Astrocyte (in vitro differentiated cells and primary cell): ENCODE measurements at regions not wholly inside any gene's neighbourhood (a gene's known extent, or its start where the extent isn't known, plus 50 kb on each side); places are given as distances from the start of the nearest gene placed in this dataset.
"Not testable (repeated sequence)": the region's sequence is repeated elsewhere in the genome, so short reads cannot be mapped to it uniquely, and the experiment has no call there.

Source experiments
- DNase-seq: peaks from one replicate; pipeline ENCODE4 v3.0.0-alpha.2; 2010; ENCODE audit warnings: low read depth
- FAIRE-seq: peaks from 2 replicates; lab custom pipeline; 2011; peaks lifted over from hg19 to GRCh38; lab: Jason Lieb, UNC
- H2AFZ ChIP-seq: 2 replicates; pipeline ENCODE4 v1.6.0; 2012; ENCODE audit warnings: low read depth, low read length, inconsistent platforms
- H3K27ac ChIP-seq: 2 replicates; pipeline ENCODE4 v1.5.1; 2011; ENCODE audit warnings: low read depth, low read length, inconsistent platforms
- H3K27me3 ChIP-seq: 2 replicates; pipeline ENCODE4 v1.6.0; 2011; ENCODE audit warnings: low read length, inconsistent platforms; ENCODE audit not compliant: insufficient read depth
- H3K36me3 ChIP-seq: 2 replicates; pipeline ENCODE4 v1.5.1; 2011; ENCODE audit warnings: low read length, inconsistent platforms; ENCODE audit not compliant: insufficient read depth
- H3K4me1 ChIP-seq: 2 replicates; pipeline ENCODE4 v1.5.1; 2011; ENCODE audit warnings: low read length, inconsistent platforms; ENCODE audit not compliant: insufficient read depth
- H3K4me2 ChIP-seq: 2 replicates; pipeline ENCODE4 v1.6.0; 2012; ENCODE audit warnings: low read length, inconsistent platforms
- H3K4me3 ChIP-seq: 2 replicates; pipeline ENCODE4 v1.5.1; 2011; ENCODE audit warnings: low read depth, mild to moderate bottlenecking, low read length, inconsistent platforms; ENCODE audit not compliant: insufficient read depth
- H3K79me2 ChIP-seq: 2 replicates; pipeline ENCODE4 v1.6.0; 2012; ENCODE audit warnings: mild to moderate bottlenecking, low read length, inconsistent platforms; ENCODE audit not compliant: insufficient read depth
- H3K9ac ChIP-seq: 2 replicates; pipeline ENCODE4 v1.6.0; 2012; ENCODE audit warnings: mild to moderate bottlenecking, low read length, inconsistent platforms
- H3K9me3 ChIP-seq: 2 replicates; pipeline ENCODE4 v1.5.1; 2012; ENCODE audit warnings: low read depth, mild to moderate bottlenecking, low read length, inconsistent platforms; ENCODE audit not compliant: insufficient read depth
- H4K20me1 ChIP-seq: 2 replicates; pipeline ENCODE4 v1.6.0; 2012; ENCODE audit warnings: low read length, inconsistent platforms; ENCODE audit not compliant: insufficient read depth
- H3K27ac Mint-ChIP-seq: one replicate; pipeline ENCODE4 v1.8.0; 2021; ENCODE audit warnings: mild to moderate bottlenecking, mixed read lengths; ENCODE audit not compliant: unreplicated experiment
- H3K27me3 Mint-ChIP-seq: one replicate; pipeline ENCODE4 v1.8.0; 2021; ENCODE audit warnings: low read depth, mixed read lengths; ENCODE audit not compliant: unreplicated experiment
- H3K36me3 Mint-ChIP-seq: one replicate; pipeline ENCODE4 v1.8.0; 2021; ENCODE audit warnings: low read depth, mixed read lengths; ENCODE audit not compliant: unreplicated experiment
- H3K4me1 Mint-ChIP-seq: one replicate; pipeline ENCODE4 v1.8.0; 2021; ENCODE audit warnings: low read depth, mixed read lengths; ENCODE audit not compliant: unreplicated experiment
- H3K4me3 Mint-ChIP-seq: one replicate; pipeline ENCODE4 v1.8.0; 2021; ENCODE audit warnings: mild to moderate bottlenecking, moderate library complexity, mixed read lengths; ENCODE audit not compliant: unreplicated experiment
- H3K9me3 Mint-ChIP-seq: one replicate; pipeline ENCODE4 v1.8.0; 2021; ENCODE audit warnings: mild to moderate bottlenecking, mixed read lengths; ENCODE audit not compliant: unreplicated experiment
- CTCF ChIP-seq: IDR thresholded peaks from 2 replicates; pipeline ENCODE4 v1.5.1; 2011; ENCODE audit warnings: low read depth, mild to moderate bottlenecking, inconsistent platforms, low read length, moderate library complexity; ENCODE audit not compliant: insufficient read depth
- EZH2 ChIP-seq: IDR thresholded peaks from 2 replicates; pipeline ENCODE4 v1.6.1; 2012; ENCODE audit warnings: mild to moderate bottlenecking, low read length, inconsistent platforms; ENCODE audit not compliant: insufficient read depth

- H3K27me3 Mint-ChIP-seq: no peaks in the 10 kb centered on the region
- Histone ChIP-seq H2AFZ (no peak overlapping the region), H3K4me2 (no peak overlapping the region), H3K36me3 (no peaks in the 10 kb centered on the region), H3K4me1 (no peaks in the 10 kb centered on the region), H3K27me3 (no peaks in the 10 kb centered on the region), H3K4me3 (no peak overlapping the region), H4K20me1 (no peaks in the 10 kb centered on the region), H3K9me3 (no peaks in the 10 kb centered on the region), H3K27ac (no peak overlapping the region), H3K9ac (no peak overlapping the region), H3K79me2 (no peaks in the 10 kb centered on the region)
- TF ChIP-seq EZH2 (no peak), CTCF (no peak)
- FAIRE-seq (no peak), DNase-seq (no peak)
- H3K27ac Mint-ChIP-seq: no peak overlapping the region
- no peaks in the 10 kb centered on the region for H3K4me1 Mint-ChIP-seq
- no peak overlapping the region for H3K4me3 Mint-ChIP-seq
- no peaks in the 10 kb centered on the region for H3K9me3 Mint-ChIP-seq
- no peaks in the 10 kb centered on the region for H3K36me3 Mint-ChIP-seq
Measured at GRCh38 chr6:81515562-81516453, 236.7 kb downstream of the TENT5A start.

- H3K9me3 ChIP-seq, H3K4me3 ChIP-seq, H3K79me2 ChIP-seq, FAIRE-seq, H3K27ac ChIP-seq, H3K4me1 Mint-ChIP-seq, H2AFZ ChIP-seq, DNase-seq, H3K4me1 ChIP-seq, H3K27me3 Mint-ChIP-seq, H3K4me2 ChIP-seq, H3K9ac ChIP-seq, H3K36me3 ChIP-seq, H3K27me3 ChIP-seq, H4K20me1 ChIP-seq, H3K4me3 Mint-ChIP-seq, H3K36me3 Mint-ChIP-seq, H3K9me3 Mint-ChIP-seq, H3K27ac Mint-ChIP-seq: not testable (repeated sequence)
Measured at GRCh38 chr6:81514195-81514594, 238.3 kb downstream of the TENT5A start.

- no peak overlapping the region for H2AFZ ChIP-seq
- Mint-ChIP-seq H3K27ac (no peak overlapping the region), H3K4me3 (no peak overlapping the region), H3K27me3 (no peaks in the 10 kb centered on the region), H3K36me3 (no peaks in the 10 kb centered on the region), H3K9me3 (no peaks in the 10 kb centered on the region), H3K4me1 (no peaks in the 10 kb centered on the region)
- no peak overlapping the region for H3K4me3 ChIP-seq
- no peaks in the 10 kb centered on the region for H3K79me2 ChIP-seq
- peak; percentile 72 for FAIRE-seq
- no peak for TF ChIP-seq CTCF
- no peak for TF ChIP-seq EZH2
- no peaks in the 10 kb centered on the region for H4K20me1 ChIP-seq
- no peaks in the 10 kb centered on the region for H3K36me3 ChIP-seq
- H3K4me2 ChIP-seq: no peak overlapping the region
- H3K9me3 ChIP-seq: no peaks in the 10 kb centered on the region
- no peaks in the 10 kb centered on the region for H3K4me1 ChIP-seq
- DNase-seq: no peak
- H3K27ac ChIP-seq: no peak overlapping the region
- H3K9ac ChIP-seq: no peak overlapping the region
- H3K27me3 ChIP-seq: no peaks in the 10 kb centered on the region
Measured at GRCh38 chr6:81511423-81511822, 241.1 kb downstream of the TENT5A start.
